ENCODE measurements at regions not wholly inside any gene's neighbourhood (a gene's known extent, or its start where the extent isn't known, plus 50 kb on each side); places are given as distances from the start of the nearest gene placed in this dataset.

GRCh38 chr2:183291436-183291835, 167.2 kb downstream of the NUP35 start:
- no peak for DNase-seq

DNA sequence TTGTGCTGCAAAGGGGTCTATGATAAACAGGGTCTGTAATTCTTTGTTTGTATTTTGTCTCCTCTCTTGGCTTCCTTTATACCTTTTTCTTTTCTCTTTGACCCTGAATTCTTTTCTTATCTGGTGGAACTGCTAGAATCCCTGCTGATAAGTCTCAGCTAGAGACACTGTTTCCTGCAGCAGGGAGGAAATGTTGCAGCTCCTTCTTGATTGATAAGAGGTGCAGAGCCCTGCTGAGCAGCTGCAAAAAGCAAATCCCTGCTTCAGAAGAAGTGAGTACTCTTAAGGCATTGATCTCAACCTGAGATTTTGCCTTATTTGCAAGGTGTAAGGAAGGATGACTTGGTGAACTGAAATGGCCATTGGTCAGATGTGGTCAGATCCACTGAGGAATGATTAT, 167.8 kb downstream of the NUP35 start:
- no peak for DNase-seq

DNA sequence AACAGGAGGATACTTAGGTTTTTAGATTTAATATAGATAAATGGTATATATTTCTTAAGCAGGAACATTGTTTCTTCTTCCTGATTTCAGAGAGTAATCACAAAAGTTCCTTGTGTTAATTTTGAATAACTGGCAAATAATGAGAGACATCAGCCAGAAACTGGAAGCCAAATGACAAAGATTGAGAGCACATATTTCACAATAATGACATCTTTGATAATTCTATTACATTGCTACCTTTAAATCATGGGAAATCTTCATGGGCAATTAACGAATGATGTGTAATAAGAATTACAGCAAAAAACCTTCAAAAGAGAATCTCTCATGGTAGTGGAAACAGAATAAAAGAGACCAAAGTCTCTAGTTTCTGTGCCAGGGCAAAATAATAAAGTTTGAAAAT, 215.1 kb downstream of the NUP35 start:
- no peak for DNase-seq

DNA sequence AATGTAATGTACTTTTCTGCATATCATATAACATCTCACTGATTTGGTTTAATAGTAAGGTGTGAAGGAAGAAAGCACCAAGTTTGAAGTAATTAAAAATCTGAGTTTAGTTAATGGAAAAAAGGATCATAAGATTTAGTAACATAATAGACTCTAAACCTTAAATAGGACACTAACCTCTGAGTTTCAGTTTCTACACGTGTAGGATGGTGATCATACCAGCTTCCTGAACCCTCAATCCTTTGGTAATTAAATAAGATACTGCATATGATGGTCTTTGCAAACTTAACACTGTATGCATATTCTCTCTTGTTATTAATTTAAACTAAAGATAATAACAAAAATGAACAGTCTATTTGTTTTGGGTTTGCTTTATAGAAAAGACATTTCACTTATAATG, 216.8 kb downstream of the NUP35 start:
- no peak for DNase-seq

GRCh38 chr2:183347969-183348368, 223.7 kb downstream of the NUP35 start:
- DNase-seq = no peak

GRCh38 chr2:183348492-183348891, 224.2 kb downstream of the NUP35 start:
- DNase-seq = no peak

DNA sequence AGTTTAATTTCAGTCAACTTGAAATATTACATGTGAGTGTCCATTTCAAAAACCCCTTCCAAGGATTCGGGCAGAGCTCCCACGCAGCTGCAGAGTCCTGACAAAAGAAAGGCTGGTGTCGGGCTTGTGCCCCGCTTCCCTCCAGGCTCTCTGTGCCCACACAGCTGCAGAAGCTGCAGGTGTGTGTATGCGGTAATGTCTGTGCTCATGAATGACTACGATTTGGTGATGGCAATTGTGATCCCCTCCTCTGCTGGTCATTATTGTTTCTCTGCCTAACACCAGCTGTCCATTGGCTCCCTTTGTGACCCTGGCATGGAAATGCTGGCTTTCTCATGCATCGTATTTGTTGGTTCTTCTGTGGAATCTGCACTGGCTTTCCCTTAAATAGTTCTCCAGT, 224.8 kb downstream of the NUP35 start:
- DNase-seq = no peak

GRCh38 chr2:183359867-183360266, 235.6 kb downstream of the NUP35 start:
- no peak for DNase-seq

DNA sequence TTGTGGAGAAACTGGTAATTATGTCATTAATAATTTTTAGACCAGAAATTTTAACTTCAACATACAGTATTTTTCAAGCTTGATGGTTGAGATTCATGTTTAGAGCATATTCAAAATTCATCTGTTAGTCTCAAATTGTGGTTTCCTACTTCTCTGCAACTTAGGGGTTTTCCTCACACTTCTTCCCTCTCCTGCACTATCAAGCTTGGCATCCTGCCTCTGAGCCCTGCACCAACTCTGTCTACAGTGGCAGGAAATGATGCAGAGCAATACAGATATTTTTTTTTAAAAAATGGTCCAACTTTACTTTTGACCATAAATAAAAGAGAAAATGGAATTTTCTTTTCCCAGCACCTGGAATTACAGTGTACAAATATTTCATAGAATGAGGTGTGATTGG, 247.3 kb downstream of the NUP35 start:
- no peak for DNase-seq

GRCh38 chr2:183375821-183376220, 251.6 kb downstream of the NUP35 start:
- DNase-seq = no peak

DNA sequence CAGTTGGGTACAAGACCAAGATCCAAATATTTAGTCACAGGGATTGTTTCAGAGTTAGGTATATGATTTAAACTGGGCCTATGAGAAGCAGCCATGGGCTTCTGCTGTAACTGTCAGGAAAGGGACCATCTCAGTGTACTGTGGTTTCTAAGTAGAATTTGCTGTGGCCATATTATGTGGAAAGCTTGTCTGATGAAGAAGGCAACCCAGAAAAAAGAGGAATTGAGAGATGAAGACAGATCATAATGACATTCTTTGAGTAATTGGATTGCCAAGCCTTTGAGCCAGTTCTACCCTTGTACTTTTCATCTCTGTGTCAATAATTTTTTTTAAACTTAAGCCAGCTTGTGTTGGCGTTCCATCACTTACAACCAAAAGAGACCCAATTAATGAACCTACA, 259.6 kb downstream of the NUP35 start:
- DNase-seq = no peak

GRCh38 chr2:183389546-183390080, 265.4 kb downstream of the NUP35 start:
- DNase-seq = no peak

DNA sequence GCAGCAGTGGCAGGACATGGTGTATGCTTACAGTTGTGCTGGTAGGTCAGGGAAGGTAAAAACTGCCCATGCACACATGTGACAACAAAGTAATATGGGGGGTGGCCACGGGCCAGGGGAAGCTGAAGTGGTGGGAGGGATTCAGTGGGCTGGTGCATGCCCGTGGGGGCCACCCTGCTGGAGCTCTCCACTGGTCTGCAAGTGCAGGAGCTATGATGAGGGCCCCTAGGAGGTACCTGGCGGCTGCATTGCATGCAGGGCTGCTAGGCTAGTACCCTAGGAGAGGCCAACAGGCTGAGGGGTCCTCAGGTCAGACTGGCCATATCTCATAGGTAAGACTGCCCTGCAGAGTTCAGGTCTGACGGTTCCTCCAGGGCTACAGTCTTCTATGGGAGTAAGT, 265.9 kb downstream of the NUP35 start:
- no peak for DNase-seq

DNA sequence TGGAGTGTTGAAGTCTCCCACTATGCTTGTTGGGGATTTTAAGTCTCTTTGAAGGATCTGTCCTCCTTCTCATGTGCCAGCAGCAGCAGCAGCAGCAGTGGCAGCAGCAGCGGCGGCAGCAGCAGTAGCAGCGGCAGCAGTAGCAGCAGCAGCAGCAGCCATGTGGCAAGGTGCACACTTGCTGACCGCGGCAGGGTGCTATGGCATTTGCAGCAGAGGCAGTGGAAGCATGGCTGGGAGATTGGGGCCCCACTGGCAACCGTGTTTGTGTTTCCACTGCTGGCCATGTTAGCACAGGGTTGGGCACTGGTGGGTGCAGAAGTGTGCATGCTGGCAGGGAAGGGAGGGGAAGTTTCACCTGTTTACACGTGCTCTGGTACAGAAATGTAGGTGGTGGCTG, 280.1 kb downstream of the NUP35 start:
- DNase-seq = no peak

- DNase-seq = no peak
These were observed 284.3 kb downstream of the NUP35 start for GRCh38 chr2:183408562-183408961.

- no peak for DNase-seq
These were observed 285.4 kb downstream of the NUP35 start for GRCh38 chr2:183409662-183410061.

GRCh38 chr2:183416753-183417152, 292.5 kb downstream of the NUP35 start:
- no peak for DNase-seq

- DNase-seq = no peak
These were observed 302.6 kb downstream of the NUP35 start for GRCh38 chr2:183426825-183427224.

DNA sequence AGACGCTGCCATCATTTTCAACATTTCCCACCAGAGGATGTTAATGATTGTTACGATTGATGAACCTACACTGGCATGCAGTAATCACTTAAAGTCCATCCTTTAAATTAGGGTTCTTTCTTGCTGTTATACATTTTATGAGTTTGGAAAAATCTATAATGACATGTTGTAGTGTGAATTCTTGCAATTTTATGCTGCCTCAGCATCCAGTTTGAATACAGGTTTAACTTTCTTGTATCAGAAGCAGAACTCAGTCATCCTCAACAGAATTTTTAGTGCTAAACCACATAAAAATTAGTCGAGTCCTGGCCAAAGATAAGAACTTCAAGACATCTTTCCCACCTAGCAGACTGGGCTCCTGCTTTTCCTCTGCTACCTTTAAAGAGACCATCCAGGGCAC, 303.3 kb downstream of the NUP35 start:
- no peak for DNase-seq

DNA sequence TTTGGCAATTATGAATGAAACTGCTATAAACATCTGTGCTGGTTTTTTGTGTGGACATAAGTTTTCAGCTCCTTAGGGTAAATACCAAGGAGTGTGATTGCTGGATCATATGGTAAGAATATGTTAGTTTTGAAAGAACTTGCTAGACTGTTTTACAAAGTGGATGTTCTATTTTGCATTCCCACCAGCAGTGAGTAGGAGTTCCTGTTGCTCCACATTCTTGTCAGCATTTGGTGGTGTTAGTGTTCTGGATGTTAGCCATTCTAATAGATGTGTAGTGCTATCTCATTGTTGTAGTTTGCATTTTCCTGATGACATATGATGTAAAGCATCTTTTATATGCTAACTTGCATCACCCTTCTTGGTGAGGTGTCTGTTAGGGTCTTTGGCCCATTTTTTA, 304.6 kb downstream of the NUP35 start:
- no peak for DNase-seq

DNA sequence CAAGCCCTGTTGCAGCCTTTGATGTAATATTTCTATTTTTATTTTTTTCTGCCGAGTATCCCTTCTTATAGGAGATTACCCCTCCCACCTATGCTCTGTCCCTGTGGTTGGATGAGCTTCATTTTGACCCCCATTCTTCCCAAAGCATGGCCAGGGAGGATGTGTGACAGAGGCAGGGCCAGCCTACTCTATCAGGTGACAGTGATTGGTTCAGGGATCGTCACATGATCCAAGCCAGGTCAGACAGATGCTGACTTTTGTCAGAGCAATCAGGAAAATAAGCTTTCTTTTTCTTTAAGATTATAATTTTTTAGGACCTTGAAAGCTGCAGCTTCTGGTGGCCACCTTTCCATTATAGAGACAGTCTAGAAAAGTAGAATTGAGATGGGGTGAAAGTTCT, 314.3 kb downstream of the NUP35 start:
- no peak for DNase-seq

GRCh38 chr2:183455056-183455455, 330.8 kb downstream of the NUP35 start:
- DNase-seq = no peak

- DNase-seq = no peak
These were observed 331.9 kb downstream of the NUP35 start for GRCh38 chr2:183456177-183456576.

DNA sequence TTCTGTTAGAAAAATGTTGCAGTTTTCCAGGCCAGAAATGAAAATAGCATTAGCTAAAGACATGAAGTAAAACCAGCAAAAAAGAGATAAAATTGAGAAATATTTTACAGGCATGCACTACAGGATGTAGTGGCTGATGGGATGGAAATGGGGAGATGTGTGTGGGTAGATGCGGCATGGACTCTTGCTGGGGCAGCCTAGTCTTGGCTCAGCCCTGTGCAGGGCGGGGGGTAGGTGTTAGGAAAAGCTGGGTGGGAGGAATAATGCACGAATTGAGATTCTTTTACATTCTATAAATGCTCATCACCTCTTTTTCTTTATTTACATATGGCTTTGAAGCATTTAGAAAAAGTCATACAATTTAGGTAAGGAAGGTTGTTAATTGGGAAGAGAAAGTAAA, 334.2 kb downstream of the NUP35 start:
- DNase-seq = no peak

DNA sequence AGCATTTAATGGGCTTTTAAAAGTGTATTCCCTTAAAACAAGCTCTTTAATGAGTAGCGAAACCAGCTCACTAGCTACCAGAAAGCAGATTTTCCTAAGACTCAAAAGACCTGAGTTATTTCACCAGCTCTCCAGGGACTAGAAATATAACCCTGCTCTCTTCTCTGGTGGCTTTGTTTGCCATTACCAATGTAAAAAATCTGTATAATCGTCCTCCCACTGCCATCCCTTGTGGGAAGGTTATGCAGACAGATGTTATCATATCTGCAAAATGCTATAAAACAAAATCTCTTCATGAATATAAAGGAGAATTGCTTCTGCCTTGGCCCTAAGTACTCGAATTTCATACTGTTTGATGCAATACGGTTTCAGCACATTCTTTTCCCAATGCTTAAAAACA, 335.2 kb downstream of the NUP35 start:
- no peak for DNase-seq

DNA sequence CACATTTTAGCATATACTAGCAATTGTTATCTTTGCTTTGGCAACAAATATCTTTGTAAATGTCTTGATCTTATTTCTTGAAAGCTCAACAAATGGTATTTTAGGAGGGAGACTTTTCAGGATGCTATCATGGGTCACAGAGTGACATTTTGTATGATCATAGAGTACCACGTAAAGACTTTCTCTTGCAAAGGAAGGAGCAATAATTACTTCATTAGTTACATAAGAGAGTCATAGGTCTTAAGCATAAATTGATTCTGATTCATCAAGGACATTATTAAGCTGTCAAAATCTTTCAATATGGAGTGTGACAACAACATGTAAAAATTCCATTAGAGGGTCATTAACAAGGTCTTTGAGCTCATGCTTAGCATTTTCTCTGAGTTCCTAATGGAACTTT, 339.6 kb downstream of the NUP35 start:
- DNase-seq = no peak
